ENCODE measurements at regions not wholly inside any gene's neighbourhood (a gene's known extent, or its start where the extent isn't known, plus 50 kb on each side); places are given as distances from the start of the nearest gene placed in this dataset.

- in situ Hi-C loops (cut with HindIII; ENCODE audit: low sequenced_read_pairs) = no loop called here
- peak; percentile 27 for DNase-seq (ENCODE audit: low read depth, low spot score)
- no peak for TF ChIP-seq CTCF (IDR thresholded peaks at IDR 0.05; ENCODE audit: low read depth, low read length)
- no peak overlapping the region for H3K4me3 ChIP-seq (ENCODE audit: low read depth, low read length)
Measured at GRCh38 chr12:70154960-70155589, 88.2 kb upstream of the CNOT2 start.

GRCh38 chr12:70157099-70157498 is 86.1 kb upstream of the CNOT2 start:
- DNase-seq (ENCODE audit: low read depth, low spot score) = peak; percentile 4
- H3K4me3 ChIP-seq (ENCODE audit: low read depth, low read length) = no peak overlapping the region
- in situ Hi-C loops (cut with HindIII; ENCODE audit: low sequenced_read_pairs) = no loop called here
- no peak for TF ChIP-seq CTCF (IDR thresholded peaks at IDR 0.05; ENCODE audit: low read depth, low read length)

- in situ Hi-C loops (cut with HindIII; ENCODE audit: low sequenced_read_pairs) = no loop called here
- TF ChIP-seq CTCF (IDR thresholded peaks at IDR 0.05; ENCODE audit: low read depth, low read length) = no peak
- H3K4me3 ChIP-seq (ENCODE audit: low read depth, low read length) = no peak overlapping the region
- DNase-seq (ENCODE audit: low read depth, low spot score) = no peak
Measured at GRCh38 chr12:70165450-70165849, 77.8 kb upstream of the CNOT2 start.

GRCh38 chr12:70176290-70176689 is 66.9 kb upstream of the CNOT2 start:
- DNase-seq (ENCODE audit: low read depth, low spot score) = no peak
- TF ChIP-seq CTCF (IDR thresholded peaks at IDR 0.05; ENCODE audit: low read depth, low read length) = no peak
- in situ Hi-C loops (cut with HindIII; ENCODE audit: low sequenced_read_pairs) = no loop called here

GRCh38 chr12:70177631-70178030 is 65.6 kb upstream of the CNOT2 start:
- no peak for DNase-seq (ENCODE audit: low read depth, low spot score)
- no peak for TF ChIP-seq CTCF (IDR thresholded peaks at IDR 0.05; ENCODE audit: low read depth, low read length)
- in situ Hi-C loops (cut with HindIII; ENCODE audit: low sequenced_read_pairs) = no loop called here
- no peak overlapping the region for H3K4me3 ChIP-seq (ENCODE audit: low read depth, low read length)

More at GRCh38 chr12:70176290-70176689, 66.9 kb upstream of the CNOT2 start:
- H3K4me3 ChIP-seq (ENCODE audit: low read depth, low read length) = no peak overlapping the region

GRCh38 chr12:70178038-70178437 is 65.2 kb upstream of the CNOT2 start:
- H3K4me3 ChIP-seq (ENCODE audit: low read depth, low read length) = no peak overlapping the region
- no peak for DNase-seq (ENCODE audit: low read depth, low spot score)
- in situ Hi-C loops (cut with HindIII; ENCODE audit: low sequenced_read_pairs) = no loop called here
- TF ChIP-seq CTCF (IDR thresholded peaks at IDR 0.05; ENCODE audit: low read depth, low read length) = no peak
